LNCAP (cell line): ENCODE measurements at regions not wholly inside any gene's neighbourhood (a gene's known extent, or its start where the extent isn't known, plus 50 kb on each side); places are given as distances from the start of the nearest gene placed in this dataset.

Experiments used
- TF ChIP-seq, protein P1 (sequence below): fragments of 450-650 bp; IDR thresholded peaks from 2 replicates; pipeline ENCODE4 v1.5.1; 2017; ENCODE audit warnings: mild to moderate bottlenecking

DNA sequence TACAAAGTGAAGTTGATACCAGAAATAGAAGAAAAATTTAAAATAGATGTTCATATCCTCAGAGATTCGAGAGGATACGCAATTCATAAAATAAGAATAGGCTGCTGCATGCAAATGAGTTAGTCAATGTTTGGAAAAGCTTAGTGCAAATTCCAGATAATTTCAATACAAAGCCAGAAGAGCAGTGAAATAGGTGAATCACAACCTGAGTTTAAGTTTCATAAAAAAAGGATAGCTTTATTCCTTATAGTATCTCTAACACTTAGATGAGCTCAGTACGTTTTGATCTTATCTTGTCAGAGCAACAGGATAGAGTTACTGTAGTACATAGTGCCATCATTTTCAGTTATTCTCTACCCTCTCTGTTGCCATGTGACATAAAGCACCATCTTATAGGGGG is 653.4 kb upstream of the ZNF608 start:
- TF ChIP-seq, protein P1, sequence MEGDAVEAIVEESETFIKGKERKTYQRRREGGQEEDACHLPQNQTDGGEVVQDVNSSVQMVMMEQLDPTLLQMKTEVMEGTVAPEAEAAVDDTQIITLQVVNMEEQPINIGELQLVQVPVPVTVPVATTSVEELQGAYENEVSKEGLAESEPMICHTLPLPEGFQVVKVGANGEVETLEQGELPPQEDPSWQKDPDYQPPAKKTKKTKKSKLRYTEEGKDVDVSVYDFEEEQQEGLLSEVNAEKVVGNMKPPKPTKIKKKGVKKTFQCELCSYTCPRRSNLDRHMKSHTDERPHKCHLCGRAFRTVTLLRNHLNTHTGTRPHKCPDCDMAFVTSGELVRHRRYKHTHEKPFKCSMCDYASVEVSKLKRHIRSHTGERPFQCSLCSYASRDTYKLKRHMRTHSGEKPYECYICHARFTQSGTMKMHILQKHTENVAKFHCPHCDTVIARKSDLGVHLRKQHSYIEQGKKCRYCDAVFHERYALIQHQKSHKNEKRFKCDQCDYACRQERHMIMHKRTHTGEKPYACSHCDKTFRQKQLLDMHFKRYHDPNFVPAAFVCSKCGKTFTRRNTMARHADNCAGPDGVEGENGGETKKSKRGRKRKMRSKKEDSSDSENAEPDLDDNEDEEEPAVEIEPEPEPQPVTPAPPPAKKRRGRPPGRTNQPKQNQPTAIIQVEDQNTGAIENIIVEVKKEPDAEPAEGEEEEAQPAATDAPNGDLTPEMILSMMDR = no peak

DNA sequence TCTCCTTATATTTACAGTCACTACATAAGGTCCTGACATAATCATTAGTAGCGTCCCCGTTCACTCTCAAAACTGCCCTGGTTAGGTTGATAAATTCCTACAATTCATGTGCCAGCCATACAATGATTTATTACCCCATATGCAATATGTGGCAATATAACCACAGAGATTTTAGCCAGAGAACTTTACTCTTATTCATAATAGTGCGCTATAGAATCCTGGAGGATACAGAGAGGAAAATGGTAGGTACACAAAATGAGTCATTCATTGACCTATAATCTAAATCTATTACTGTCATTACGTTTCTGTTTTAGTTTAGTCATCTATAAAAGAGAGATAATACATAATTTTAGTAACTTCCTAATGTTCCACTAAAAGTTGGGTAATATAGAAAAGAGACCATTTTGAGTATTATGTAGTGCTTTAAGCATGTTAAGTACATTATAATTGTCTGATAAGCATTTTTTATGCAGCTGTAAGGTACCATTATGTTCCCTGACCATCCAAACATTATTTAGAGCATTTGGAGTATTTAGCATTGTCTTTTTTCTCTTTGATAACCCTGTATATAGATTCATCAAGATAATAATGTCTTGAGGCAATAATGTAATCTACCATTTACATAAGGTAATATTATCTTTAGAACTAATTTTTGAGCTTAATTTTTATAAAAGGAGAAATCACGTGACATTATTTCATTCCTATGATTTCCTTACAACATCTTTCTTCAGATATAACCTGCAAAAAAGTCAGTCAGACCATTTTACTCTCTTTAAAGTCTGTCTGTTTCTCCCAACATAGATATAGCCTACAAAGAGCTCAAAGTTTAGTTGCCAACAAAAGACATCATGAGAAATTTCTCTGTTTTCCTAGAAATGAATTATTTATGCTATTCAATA is 655.5 kb upstream of the ZNF608 start:
- TF ChIP-seq, protein P1 = no peak

DNA sequence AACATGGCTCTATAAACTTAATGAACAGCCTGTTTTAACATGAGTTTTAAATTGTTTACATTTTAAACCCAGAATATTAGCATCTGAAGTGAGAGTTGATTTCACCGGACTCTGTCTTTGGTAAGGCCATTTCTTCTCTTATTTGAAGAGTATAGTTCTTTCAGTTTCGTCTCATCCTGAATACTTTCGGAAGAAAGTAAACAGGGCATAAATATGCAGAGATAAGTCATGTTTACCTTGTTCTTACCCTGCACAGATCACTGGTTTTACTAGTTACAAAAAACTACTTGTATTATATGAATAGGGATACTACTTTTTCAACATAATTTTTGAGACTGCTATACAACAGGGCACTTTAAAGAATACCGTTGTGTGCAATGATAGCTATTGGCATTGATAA is 656.3 kb upstream of the ZNF608 start:
- TF ChIP-seq, protein P1 = no peak

DNA sequence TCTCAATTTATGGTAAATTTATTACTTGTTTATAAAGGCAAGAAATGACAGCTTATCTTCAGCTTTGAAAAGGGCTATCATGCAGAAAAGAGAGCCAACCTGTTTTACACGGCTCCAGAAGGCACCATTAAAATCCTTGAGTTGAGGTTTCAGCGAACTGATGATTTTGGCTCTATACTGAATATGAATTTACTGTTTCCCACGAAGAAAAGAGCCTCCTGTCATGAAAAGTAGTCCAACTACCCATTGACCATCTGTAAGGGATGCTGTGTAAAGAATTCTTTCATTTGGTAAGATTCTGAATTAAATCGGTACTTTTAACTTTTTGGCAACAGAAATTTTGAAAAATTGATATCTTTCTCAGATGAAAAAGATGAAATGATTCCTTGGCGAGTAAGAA is 657.6 kb upstream of the ZNF608 start:
- TF ChIP-seq, protein P1 = no peak

DNA sequence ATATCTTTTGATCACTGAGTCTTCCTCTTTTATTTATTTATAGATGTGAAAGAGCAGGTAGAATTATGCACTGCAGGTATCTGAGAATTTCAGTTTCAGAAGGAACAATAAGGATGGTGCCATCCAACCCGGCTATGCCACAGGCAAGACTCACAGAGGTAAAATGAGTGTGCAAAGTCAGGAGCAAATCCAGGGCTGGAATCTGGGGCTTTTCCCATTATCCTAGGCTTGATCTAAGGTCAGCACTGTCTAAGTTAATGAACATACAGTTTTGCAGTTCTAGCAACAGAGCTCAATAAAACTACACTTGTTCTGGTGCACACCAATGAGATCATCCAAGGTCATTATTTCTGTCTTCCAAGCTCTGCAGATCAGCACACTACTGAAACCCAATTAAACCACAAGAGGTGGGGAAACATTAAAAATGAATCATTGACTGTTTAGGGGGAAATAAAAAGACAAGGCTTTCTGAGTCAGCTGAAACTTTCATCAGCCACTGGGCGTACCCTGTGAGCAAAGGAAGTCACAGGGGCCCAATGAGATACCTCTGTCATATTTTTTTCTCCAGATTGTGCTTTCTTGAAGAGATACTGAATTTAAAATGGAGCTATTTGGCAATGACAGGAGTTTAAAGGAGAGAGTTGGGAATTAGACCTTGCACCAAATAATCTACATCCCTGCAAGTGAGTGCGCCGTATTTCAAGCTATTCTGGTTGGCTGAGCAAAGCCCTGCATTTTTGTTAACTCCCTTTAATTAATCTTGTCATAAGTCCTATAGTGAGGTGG is 662.2 kb upstream of the ZNF608 start:
- TF ChIP-seq, protein P1 = no peak

DNA sequence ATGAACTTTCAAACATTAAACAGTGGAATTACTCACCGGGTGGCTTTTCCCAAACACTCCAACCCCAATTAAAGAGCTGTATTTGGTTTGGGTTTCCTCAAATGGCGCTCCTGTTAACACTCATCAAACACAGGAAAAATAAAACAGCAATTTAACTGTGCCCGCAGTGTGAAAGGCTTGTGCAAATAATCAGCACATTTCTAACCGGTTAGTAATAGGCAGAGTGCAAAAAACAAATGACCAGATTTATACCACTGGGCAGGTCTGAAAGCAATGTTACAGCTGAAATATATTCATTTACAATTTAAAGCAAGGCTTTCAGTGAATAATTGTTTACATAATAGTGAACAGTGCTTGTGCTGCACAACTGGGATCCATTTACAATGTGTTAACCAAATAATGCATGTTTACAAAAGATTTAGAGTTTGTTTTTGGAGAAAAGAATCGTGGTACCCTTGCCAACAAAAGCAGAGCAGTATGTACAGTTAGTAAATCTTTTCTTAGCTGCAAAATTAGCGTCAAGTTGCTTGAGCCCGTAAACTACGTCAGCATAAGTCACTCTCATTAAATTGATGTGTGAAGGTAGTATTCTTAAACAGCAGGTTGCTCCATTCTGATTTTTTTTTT is 662.9 kb upstream of the ZNF608 start:
- TF ChIP-seq, protein P1 = no peak

DNA sequence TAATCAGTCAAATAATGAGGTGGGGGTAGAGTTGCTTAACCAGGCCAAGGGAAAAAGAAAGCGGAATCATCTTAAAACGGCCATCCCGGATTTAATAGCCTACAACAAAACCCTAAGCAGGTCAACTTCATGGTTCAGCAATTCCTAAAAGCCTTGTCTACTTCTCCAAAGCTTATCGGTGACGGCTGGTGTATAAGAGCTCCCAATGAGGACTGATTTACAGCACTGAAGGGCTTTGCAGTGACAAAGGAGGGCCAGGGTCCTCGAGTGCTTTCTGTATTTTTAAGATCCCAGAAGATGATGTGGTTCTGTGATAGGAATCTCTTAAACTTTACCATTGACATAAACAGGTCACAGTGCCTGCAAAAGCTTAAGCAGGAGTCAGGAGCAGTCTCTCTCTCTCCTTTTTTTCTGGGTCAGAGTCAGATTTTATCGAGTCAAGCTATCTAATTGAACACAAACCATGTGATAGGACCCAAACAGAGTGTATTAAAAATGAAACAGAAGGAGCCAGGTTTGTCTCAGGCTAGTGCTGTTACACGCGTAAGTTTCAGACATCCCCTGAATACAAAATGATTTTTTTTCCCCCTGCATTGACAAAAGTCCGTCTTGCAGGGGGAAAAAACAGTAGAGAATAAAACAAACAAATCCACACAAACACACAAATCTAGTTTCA is 663.6 kb upstream of the ZNF608 start:
- TF ChIP-seq, protein P1 = no peak
